Transverse colon (tissue), 4 donors: ENCODE measurements at regions not wholly inside any gene's neighbourhood (a gene's known extent, or its start where the extent isn't known, plus 50 kb on each side); places are given as distances from the start of the nearest gene placed in this dataset.

Experiments
- DNase-seq: peaks from one replicate; pipeline ENCODE4 v3.0.0-alpha.2; 2019
- H3K27ac ChIP-seq, 4 donors: fragments of 200-600 bp; sonication (generic); 2 replicates each; pipeline ENCODE4 v1.5.1; 2016 to 2018; ENCODE audit warnings: inconsistent platforms in 4 of 4
- H3K27me3 ChIP-seq: fragments of 200-600 bp; sonication (generic); 2 replicates; pipeline ENCODE4 v1.5.1; 2017; ENCODE audit warnings: inconsistent platforms
- H3K36me3 ChIP-seq, 4 donors: fragments of 200-600 bp; sonication (generic); 2 replicates each; pipeline ENCODE4 v1.5.1; 2017 to 2019; ENCODE audit warnings: inconsistent platforms in 4 of 4
- H3K4me1 ChIP-seq, 4 donors: fragments of 200-600 bp; sonication (generic); 2 replicates each; pipeline ENCODE4 v1.5.1; 2017 to 2020; ENCODE audit warnings: inconsistent platforms in 4 of 4
- H3K4me3 ChIP-seq, 4 donors: fragments of 200-600 bp; sonication (generic); 1 replicate in 1 of 4; 2 replicates in 3 of 4; pipeline versions ENCODE4 v1.5.1 to v1.6.1; 2017 to 2019; ENCODE audit warnings: inconsistent platforms in 4 of 4
- H3K9me3 ChIP-seq, 2 donors: fragments of 200-600 bp; sonication (generic); 2 replicates each; pipeline ENCODE4 v1.5.1; 2017 to 2019; ENCODE audit warnings: inconsistent platforms in 2 of 2
- EP300 ChIP-seq: sonication (generic); formaldehyde crosslinking; IDR thresholded peaks from one replicate; pipeline ENCODE4 v1.6.1; 2017; ENCODE audit warnings: antibody characterized with exemption, low read depth
- POLR2A ChIP-seq: fragments of 450-650 bp; IDR thresholded peaks from one replicate; pipeline ENCODE4 v1.6.1; 2016; ENCODE audit warnings: antibody characterized with exemption, mild to moderate bottlenecking, moderate library complexity
- POLR2AphosphoS5 ChIP-seq, 3 donors: sonication (generic); formaldehyde crosslinking; IDR thresholded peaks; one replicate each; pipeline ENCODE4 v1.6.1; 2016; ENCODE audit warnings: antibody characterized with exemption in 3 of 3
- WGBS, 2 donors: methylation state at CpG; one replicate each; pipeline ENCODE4 v1.1.5; 2018; ENCODE audit warnings: low coverage in 1 of 2; 5-methylcytosine and 5-hydroxymethylcytosine counted together
- in situ Hi-C, 4 donors: fragments of 200-750 bp; cut with MboI; loops; one replicate each; pipeline versions ENCODE4 v1.15.0 to v1.15.1; 2017; ENCODE audit warnings: low sequenced_read_pairs in 3 of 4, low pct_ligation_motif_present in 1 of 4, low pct_unique_long_range_greater_than_20kb in 1 of 4
- intact Hi-C: fragments of 100-400 bp; cut with DNase I; formaldehyde crosslinking; loops from one replicate; pipeline ENCODE4 v1.15.1; 2023; ENCODE audit warnings: low total_unique reads
- TF ChIP-seq, protein P1 (sequence below), 5 experiments: fragments of 200-600 bp in 3 of 5; fragments of 450-650 bp in 2 of 5; sonication (generic) in 3 of 5; IDR thresholded peaks; 1 replicate in 2 of 5; 2 replicates in 3 of 5; pipeline ENCODE4 v1.5.1; 2016 to 2017; ENCODE audit warnings: antibody characterized with exemption in 5 of 5, inconsistent platforms in 3 of 5, mild to moderate bottlenecking in 2 of 5, moderate library complexity in 1 of 5

DNA sequence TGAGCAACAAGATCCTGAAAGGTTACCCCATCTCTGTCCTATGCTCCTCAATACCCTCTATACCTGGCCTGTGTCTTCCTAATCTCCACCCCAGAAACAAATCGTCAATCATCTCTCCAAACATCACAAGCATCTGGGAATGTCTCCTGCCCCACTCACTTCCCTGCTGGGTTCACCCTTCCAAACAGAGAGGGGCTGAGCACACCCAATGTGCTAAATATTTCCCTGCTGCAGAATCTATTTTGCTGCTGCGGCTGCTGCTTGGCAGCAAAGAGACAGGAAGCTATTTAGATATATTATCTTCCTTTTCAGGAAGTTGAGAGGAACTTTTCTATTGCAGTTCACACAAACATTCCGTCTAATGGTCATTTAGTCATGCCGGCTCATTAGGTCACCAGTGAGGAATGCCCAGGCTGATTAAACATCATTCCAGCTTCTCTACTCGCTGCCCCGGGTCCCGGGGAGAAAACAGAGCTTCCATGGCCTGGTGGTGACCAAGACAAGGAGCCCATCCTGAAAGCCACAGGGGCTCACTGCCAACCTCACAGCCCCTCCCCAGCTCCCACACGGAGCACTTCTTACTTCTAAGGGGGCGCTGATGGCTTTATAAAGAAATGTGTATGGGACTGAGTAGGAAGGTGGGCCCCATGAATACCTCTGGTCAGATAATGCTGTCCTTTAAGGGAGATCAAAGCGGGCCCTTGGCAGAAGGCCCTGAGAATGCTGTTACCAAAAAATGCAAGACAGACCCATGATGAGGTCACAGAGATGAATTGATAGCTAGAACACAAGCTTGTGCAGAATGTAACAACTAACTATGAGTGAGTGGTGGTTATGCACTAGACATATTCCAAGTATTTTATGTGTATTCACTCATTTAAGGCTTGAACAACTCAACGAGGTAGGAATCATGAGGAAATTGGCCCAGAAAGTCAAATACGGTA lies 218.3 kb downstream of the SOX9 start:
- Histone ChIP-seq H3K4me3 (no peak overlapping the region), H3K27me3 (no peaks in the 10 kb centered on the region), H3K36me3 (no peaks in the 10 kb centered on the region), H3K4me1 (peaks cover 10 to 15% (median 12%) of the 10 kb centered on the region in 4 donors), H3K27ac (peak overlapping the region in 2 of 4 donors; percentile 9 to 37), H3K9me3 (no peaks in the 10 kb centered on the region)
- peak; percentile 17 for DNase-seq
- intact Hi-C loops (no loop called here), in situ Hi-C loops (no loop called here)
- WGBS, 2 donors: 34 to 55% methylated on average over 4 to 12 of the region's 12 CpGs
- TF ChIP-seq EP300: no peak
- no peak for TF ChIP-seq POLR2AphosphoS5 (IDR thresholded peaks at IDR 0.05)

DNA sequence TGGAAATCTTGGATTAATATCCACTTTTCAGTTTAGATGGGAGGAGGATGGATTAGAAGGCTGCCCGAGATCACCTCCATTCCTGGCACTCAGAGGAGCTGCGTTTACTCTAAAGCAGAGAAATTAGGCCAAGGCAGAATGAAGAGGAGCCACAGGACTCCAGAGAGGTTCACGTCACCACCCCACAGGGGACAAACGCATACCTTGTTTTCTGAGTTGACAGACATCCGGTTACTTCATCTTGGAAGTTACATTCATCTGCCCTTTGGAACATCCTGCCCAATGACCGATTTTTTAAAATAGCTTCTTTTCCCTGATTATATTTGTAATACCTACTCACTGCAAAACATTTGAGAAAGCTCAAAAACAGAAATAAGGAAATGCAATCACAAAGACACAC lies 220.0 kb downstream of the SOX9 start:
- Histone ChIP-seq H3K27me3 (no peaks in the 10 kb centered on the region), H3K4me3 (no peak overlapping the region), H3K27ac (no peak overlapping the region), H3K9me3 (no peaks in the 10 kb centered on the region), H3K36me3 (no peaks in the 10 kb centered on the region), H3K4me1 (peaks cover 10 to 15% (median 12%) of the 10 kb centered on the region in 4 donors)
- intact Hi-C loops (no loop called here), in situ Hi-C loops (no loop called here)
- WGBS, 2 donors: 40 to 86% methylated on average over 1 to 6 of the region's 6 CpGs
- TF ChIP-seq EP300: no peak
- TF ChIP-seq, protein P1, sequence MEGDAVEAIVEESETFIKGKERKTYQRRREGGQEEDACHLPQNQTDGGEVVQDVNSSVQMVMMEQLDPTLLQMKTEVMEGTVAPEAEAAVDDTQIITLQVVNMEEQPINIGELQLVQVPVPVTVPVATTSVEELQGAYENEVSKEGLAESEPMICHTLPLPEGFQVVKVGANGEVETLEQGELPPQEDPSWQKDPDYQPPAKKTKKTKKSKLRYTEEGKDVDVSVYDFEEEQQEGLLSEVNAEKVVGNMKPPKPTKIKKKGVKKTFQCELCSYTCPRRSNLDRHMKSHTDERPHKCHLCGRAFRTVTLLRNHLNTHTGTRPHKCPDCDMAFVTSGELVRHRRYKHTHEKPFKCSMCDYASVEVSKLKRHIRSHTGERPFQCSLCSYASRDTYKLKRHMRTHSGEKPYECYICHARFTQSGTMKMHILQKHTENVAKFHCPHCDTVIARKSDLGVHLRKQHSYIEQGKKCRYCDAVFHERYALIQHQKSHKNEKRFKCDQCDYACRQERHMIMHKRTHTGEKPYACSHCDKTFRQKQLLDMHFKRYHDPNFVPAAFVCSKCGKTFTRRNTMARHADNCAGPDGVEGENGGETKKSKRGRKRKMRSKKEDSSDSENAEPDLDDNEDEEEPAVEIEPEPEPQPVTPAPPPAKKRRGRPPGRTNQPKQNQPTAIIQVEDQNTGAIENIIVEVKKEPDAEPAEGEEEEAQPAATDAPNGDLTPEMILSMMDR (IDR thresholded peaks at IDR 0.05): no peak
- TF ChIP-seq POLR2A: no peak
- TF ChIP-seq POLR2AphosphoS5 (IDR thresholded peaks at IDR 0.05): no peak
- DNase-seq: no peak

DNA sequence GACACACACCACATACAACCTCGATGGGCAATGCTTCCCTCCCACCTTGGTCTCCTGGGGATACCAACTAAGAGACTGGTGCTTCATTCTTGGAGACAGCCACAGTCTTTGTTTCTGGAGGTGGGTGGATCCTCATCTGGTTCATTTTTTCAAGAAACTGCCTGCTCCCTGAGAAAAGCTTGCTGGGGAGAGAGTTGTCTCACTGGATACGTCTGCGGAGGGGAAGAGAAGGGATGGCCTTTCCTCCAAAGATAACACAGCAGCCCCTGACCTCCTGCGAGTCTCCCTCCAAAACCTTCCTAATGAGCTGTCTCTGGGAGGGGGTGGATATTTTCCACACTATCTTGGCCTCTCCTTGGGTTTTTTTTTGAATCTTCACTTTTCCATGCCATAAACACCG lies 221.2 kb downstream of the SOX9 start:
- 50 to 63% methylated on average over 1 to 5 of the region's 5 CpGs for WGBS, 2 donors
- intact Hi-C loops: no loop called here
- in situ Hi-C loops: no loop called here
- Histone ChIP-seq H3K9me3 (no peaks in the 10 kb centered on the region), H3K27ac (no peak overlapping the region), H3K27me3 (no peaks in the 10 kb centered on the region), H3K4me1 (peaks cover 10 to 15% (median 12%) of the 10 kb centered on the region in 4 donors), H3K4me3 (no peak overlapping the region), H3K36me3 (no peaks in the 10 kb centered on the region)
- DNase-seq: no peak
- TF ChIP-seq POLR2AphosphoS5 (IDR thresholded peaks at IDR 0.05) (no peak), POLR2A (no peak), EP300 (no peak)
- TF ChIP-seq, protein P1 (IDR thresholded peaks at IDR 0.05): no peak

DNA sequence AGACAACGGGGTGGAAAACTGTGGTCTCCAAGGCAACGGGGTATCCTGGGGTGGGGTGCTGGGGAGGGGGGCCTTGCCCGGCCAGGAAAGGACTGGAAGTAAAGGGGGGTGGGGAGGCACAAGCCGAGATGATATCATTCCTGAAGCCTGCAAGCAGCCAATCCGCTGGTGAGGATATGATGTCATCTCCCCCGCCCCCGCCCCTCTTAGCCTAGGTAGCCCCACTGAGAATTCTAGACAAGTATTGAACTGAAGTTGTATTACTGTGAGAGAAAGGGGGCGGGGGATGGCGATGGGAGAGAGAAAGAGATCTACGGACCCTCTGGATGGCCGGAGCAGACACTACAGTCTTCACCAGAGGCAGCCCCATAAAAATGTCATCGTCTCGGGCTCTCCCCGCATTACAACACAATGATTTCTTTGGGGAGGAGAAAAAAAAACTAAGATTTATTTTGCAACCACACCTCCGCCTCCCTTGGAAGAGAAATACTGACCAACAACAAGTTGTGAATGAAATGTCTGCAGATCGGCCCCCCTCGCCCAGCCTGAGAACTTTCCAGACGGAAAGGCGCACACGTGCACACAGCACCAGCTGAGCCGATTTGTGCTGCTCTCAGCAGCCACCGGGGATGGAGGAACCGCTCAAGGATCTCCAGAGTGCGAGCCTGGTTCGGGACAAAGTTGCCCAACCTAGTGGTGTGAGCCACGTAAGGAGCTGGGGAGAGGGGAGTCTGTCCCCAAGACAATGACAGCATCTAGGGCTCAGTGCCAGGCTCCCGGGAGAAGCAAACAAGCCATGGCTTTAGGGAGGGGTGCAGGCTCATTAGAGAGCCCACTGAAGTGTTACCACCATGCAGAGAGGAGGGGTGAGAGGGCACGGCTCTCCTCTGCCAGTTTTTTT lies 222.1 kb downstream of the SOX9 start:
- no peaks in the 10 kb centered on the region for H3K9me3 ChIP-seq
- no peaks in the 10 kb centered on the region for H3K27me3 ChIP-seq
- DNase-seq: no peak
- intact Hi-C loops: no loop called here
- in situ Hi-C loops: no loop called here
- WGBS, 2 donors: 59 to 75% methylated on average over 12 to 28 of the region's 28 CpGs
- H3K27ac ChIP-seq: no peak overlapping the region
- H3K36me3 ChIP-seq: no peaks in the 10 kb centered on the region
- peaks cover 10 to 15% (median 12%) of the 10 kb centered on the region in 4 donors for H3K4me1 ChIP-seq
- TF ChIP-seq, protein P1 (IDR thresholded peaks at IDR 0.05): no peak
- TF ChIP-seq EP300 (no peak), POLR2A (no peak), POLR2AphosphoS5 (IDR thresholded peaks at IDR 0.05) (no peak)
- H3K4me3 ChIP-seq: no peak overlapping the region
